NCI-H774 (cell line): ENCODE measurements at regions not wholly inside any gene's neighbourhood (a gene's known extent, or its start where the extent isn't known, plus 50 kb on each side); places are given as distances from the start of the nearest gene placed in this dataset.
"Not testable (repeated sequence)": the region's sequence is repeated elsewhere in the genome, so short reads cannot be mapped to it uniquely, and the experiment has no call there.

Source experiments
- DNase-seq: peaks from one replicate; lab custom pipeline; 2025; lab: John Stamatoyannopoulos, UW

DNA sequence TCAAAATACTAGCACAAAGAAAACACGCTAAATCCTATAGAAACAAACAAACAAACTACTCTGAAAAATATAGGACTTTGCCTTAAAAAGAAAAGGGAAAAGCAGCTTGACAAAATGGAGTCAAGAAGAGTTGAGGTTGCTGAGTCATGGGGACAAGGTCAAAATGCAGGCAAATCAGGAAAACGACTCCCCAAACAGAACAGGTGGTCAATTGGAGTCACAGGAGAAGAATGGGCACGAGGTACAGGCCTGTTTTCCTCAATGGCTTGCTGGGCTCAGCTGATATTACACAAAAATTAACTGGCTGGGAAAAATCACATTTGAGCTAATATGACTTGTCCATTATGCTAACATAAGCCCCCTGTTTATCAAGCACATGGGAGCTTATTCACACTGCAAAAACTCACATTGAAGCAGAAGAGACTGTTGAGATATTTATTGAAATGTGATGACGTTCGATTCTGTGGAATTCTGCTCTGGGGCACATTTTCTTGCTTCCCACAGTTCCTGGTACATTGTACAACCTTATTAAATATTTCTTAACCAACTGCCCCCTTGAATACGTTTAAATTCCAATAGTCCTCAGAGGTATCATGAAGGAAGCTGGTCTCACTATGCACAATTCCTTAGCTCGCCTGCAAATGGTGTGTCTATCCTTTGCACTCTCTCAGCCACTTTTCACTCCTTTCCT lies 1622.1 kb downstream of the STIM2 start:
- DNase-seq, result no peak

DNA sequence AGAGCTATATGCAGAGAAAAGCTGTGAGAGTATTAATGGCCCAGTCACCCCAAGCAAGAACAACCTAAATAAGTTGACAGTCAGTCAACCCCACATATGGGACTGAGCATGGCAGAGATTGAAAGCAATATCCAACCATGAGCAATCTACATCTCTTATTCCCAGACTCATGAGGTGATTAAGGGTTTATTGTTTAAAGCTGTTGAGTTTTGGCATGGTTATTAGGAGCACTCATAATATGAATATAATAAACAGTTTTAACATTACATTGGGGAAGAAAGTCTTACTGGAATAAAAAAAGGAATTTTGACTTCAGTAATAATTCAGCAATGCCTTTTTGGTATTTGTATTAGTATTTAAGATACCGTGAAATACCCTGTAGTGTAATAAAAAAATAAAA lies 1627.4 kb downstream of the STIM2 start:
- DNase-seq, result no peak

DNA sequence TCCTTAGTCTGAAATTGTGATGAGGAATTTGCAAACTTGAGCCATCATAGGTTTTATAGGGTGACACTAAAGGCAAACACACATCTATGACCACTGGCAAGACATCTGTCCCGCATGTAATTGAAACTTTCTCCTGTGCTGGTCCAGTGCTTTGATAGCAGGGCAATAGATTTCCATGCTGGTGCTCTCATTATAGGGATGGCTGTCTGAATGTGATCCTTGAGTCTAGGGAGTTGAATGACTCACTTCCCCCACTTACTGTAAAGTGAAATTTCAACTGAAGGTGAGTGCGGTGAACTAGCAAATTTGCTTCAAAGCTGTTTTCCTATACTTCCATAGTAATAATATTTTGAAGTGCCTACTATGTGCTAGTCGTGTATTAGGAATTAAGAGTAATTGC lies 1630.0 kb downstream of the STIM2 start:
- no peak for DNase-seq

GRCh38 chr4:28505064-28505463 lies 1644.4 kb downstream of the STIM2 start:
- DNase-seq, result no peak

DNA sequence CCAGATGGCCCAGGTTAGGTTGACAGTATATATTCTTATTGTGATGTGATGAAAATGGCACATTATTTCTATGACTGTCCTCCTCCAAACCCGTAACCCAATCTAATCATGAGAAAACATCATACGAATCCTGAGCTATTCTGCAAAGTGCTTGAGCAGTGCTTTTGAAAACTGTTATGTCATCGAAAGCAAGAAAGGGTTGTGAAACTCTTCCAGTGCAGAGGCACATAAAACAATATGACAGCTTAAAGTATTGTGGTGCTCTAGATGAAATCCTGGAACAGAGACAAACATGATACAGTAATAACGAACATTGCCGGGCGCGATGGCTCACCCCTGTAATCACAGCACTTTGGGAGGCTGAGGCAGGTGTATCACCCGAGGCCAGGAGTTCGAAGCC lies 1648.0 kb downstream of the STIM2 start:
- no peak for DNase-seq

DNA sequence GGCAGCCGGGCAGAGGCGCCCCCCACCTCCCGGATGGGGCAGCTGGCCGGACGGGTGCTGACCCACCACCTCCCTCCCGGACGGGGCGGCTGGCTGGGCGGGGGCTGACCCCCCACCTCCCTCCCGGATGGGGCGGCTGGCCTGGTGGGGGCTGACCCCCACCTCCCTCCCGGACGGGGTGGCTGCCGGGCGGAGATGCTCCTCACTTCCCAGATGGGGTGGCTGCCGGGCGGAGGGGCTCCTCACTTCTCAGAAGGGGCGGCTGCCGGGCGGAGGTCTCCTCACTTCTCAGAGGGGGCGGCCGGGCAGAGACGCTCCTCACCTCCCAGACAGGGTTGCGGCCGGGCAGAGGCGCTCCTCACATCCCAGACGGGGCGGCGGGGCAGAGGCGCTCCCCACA lies 1654.1 kb downstream of the STIM2 start:
- DNase-seq, result not testable (repeated sequence)

DNA sequence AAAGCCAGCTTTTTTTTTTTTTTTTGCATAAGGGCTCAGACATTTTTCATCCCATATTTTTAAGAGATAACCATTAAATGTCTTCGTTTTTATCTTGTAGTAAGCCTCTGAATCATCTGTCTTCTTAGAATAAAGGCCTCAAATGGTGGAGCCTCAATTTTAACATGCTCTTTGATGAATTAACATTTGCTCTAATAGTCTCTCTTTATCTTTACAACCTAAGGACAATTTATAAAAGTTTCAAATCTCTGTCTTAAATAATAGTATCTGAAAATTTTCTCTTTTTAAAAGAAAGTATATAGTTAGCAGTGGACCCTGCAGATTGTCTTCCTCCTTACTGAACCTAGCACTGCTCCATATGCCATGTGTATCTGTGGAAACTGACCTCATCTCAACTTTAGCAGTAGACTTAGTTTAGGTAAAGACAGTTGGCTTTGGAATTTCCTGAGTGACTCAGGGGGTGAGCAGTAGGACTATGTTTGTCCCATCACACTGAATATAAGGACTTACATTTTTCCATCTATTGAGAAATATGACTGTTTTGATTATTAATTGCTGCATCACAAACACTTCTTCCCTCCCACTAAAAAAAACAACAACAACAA lies 1658.0 kb downstream of the STIM2 start:
- DNase-seq, result no peak

DNA sequence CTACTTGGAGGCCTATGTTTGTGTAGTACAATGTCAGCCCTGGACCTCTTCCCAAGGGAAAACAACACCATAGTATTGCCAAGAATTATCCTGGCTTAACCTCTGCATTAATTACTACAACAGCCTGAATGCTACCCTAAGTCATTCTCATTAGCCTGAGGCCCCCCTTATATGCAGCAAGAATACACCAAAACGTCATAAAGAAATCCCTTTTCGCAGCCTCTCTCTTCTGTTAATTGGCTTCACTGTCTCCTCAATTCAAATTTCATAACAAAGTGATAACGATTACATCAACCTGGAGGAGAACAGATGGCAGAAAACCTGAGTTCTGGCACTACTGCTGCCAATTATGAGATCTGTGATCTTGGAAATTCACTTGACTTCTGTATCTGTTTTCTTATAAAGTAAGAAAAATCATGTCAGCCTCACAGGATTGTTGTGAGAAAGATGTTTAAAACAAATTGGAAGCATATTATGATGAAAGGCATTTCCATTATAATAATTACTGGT lies 1663.1 kb downstream of the STIM2 start:
- no peak for DNase-seq

GRCh38 chr4:28536124-28536523 lies 1675.5 kb downstream of the STIM2 start:
- DNase-seq, result no peak

GRCh38 chr4:28545986-28546385 lies 1685.3 kb downstream of the STIM2 start:
- DNase-seq, result no peak

DNA sequence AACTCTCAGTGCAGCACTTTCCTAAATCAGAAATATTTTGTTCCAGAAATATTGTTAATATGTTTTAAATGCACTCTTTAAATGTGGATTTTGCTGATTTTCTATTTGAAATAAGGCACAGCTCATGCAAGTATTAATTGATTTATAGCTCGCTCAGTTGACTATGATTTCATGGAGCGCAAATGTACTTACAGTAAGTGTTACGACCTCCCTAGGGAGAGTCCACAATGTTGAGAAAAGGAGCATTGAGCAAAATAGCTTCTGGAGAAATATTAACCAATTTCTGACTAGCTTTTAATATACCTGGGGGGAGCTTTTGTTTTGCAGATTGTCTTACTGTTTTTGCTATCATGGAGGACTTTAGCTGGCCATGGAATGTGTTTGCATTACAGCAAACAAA lies 1687.5 kb downstream of the STIM2 start:
- DNase-seq, result no peak

- no peak for DNase-seq
These were observed 1688.0 kb downstream of the STIM2 start for GRCh38 chr4:28548594-28548993.

- DNase-seq, result no peak
These were observed 1695.2 kb downstream of the STIM2 start for GRCh38 chr4:28555866-28556265.

DNA sequence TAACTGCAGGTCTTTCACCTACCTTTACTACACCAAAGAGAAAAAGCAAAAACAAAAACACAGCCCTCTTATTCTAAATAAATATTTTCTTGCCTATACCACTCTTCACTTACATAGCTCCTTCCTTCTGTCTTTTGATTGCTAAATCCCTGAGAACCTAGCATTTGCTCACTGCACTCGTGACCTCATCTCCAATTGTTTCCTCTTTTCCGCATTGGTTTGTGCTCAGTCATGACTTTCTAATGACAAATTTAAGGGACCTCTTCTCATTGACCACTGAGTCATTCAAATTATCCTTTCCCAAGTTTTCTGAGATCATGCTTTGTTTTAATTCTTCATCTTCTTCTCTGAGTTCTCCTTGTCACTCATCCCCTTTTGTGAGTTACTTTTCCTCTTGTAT lies 1697.1 kb downstream of the STIM2 start:
- DNase-seq, result no peak

- DNase-seq, result no peak
These were observed 1698.3 kb downstream of the STIM2 start for GRCh38 chr4:28558895-28559294.

DNA sequence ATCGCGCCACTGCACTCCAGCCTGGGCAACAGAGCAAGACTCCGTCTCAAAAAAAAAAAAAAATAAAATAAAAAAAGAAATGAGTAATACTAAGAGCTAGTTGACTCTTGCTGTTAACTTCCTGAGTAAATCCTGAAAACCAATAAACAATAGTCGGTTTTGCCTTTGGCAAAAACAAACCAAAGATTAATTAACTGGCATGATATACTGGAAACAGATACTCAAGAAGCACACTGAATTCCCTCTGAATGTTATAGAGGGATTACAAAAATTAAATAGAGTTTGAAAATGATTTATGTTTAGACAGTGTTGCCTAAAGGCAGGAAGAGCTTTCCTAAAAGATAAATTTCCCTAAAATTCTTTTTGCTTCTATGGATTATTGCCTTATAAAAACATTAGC lies 1702.3 kb downstream of the STIM2 start:
- DNase-seq, result no peak

GRCh38 chr4:28565396-28565795 lies 1704.8 kb downstream of the STIM2 start:
- DNase-seq, result no peak

- DNase-seq, result no peak
These were observed 1740.3 kb downstream of the STIM2 start for GRCh38 chr4:28600958-28601357.

- no peak for DNase-seq
These were observed 1761.0 kb downstream of the STIM2 start for GRCh38 chr4:28621591-28621990.

DNA sequence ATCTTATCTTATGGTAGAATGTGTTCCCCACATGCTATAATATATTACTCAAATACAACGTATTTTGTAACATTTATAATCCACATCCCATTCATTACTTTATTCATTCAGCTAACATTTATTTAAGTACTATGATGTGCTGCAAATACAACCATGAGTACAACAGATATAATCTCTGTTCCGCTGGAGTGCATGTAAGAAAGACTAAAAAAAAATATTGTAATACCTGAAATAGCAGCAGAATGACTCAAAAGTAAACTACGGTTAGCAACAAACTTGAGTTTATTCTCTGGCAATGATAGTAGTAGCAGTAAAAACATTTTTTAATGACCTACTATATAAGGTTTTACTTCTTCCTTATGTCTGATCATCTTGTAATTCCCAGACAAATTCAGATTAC lies 1776.3 kb downstream of the STIM2 start:
- no peak for DNase-seq

DNA sequence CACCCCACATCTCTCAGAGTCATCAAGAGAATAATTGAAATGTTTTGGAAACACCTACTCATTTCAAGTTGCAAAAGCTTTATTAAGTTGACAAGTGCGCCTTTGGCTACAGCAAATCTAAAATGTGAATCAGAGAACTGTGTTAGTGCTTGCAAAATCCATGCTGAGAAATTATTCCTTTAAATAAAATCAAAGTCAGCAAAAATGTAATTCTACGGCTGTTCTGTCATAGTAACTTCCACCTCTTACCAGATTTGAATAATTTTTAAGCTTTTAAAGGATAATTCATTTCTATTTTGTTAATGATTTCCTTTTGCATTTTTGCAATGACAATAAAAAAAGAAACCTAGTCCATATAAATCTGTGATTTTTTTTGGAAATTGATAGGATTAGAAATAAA lies 1779.1 kb downstream of the STIM2 start:
- no peak for DNase-seq

DNA sequence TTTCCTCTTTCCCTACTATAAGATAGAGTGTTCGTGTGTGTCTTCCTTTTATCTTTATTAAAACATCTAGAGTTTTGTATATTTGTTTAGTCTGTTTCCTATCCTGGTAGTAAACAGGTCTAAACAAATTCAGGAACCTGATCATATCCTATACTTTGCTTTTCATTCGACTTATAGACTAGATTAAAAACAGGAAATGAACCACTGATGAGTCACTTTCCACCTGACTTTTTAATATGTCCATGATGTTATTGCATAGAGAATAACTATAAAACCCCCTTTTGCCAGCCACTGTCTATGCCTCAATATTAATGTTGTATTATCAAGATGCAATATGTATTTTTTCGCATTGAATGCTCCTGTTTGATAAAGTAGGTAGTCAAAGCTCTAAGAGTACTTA lies 1794.0 kb downstream of the STIM2 start:
- DNase-seq, result no peak

GRCh38 chr4:28665306-28665705 lies 1804.7 kb downstream of the STIM2 start:
- DNase-seq, result no peak

GRCh38 chr4:28675582-28675981 lies 1814.9 kb downstream of the STIM2 start:
- no peak for DNase-seq
